ENCODE measurements at regions not wholly inside any gene's neighbourhood (a gene's known extent, or its start where the extent isn't known, plus 50 kb on each side); places are given as distances from the start of the nearest gene placed in this dataset.

- TF ChIP-seq, protein P1, sequence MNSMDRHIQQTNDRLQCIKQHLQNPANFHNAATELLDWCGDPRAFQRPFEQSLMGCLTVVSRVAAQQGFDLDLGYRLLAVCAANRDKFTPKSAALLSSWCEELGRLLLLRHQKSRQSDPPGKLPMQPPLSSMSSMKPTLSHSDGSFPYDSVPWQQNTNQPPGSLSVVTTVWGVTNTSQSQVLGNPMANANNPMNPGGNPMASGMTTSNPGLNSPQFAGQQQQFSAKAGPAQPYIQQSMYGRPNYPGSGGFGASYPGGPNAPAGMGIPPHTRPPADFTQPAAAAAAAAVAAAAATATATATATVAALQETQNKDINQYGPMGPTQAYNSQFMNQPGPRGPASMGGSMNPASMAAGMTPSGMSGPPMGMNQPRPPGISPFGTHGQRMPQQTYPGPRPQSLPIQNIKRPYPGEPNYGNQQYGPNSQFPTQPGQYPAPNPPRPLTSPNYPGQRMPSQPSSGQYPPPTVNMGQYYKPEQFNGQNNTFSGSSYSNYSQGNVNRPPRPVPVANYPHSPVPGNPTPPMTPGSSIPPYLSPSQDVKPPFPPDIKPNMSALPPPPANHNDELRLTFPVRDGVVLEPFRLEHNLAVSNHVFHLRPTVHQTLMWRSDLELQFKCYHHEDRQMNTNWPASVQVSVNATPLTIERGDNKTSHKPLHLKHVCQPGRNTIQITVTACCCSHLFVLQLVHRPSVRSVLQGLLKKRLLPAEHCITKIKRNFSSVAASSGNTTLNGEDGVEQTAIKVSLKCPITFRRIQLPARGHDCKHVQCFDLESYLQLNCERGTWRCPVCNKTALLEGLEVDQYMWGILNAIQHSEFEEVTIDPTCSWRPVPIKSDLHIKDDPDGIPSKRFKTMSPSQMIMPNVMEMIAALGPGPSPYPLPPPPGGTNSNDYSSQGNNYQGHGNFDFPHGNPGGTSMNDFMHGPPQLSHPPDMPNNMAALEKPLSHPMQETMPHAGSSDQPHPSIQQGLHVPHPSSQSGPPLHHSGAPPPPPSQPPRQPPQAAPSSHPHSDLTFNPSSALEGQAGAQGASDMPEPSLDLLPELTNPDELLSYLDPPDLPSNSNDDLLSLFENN (IDR thresholded peaks at IDR 0.05; ENCODE audit: low read depth in 2 of 2, low read length in 2 of 2), result no peak
- TF ChIP-seq PRPF4 (IDR thresholded peaks at IDR 0.05; ENCODE audit: insufficient read depth, low read depth, low read length, poor library complexity, severe bottlenecking) (no peak), MYC (IDR thresholded peaks at IDR 0.05; ENCODE audit: low read depth, low read length) (no peak), MYC (CRISPR knock-in tag; IDR thresholded peaks at IDR 0.05; ENCODE audit: borderline replicate concordance, low read depth) (no peak), AFF1 (IDR thresholded peaks at IDR 0.05; ENCODE audit: low read depth in 1 of 2, partially characterized antibody in 2 of 2) (peak in 1 of 2 experiments; percentile 12), RBFOX2 (IDR thresholded peaks at IDR 0.05; ENCODE audit: low read depth, low read length) (no peak), ADNP (tag; IDR thresholded peaks at IDR 0.05) (no peak), SMAD3 (CRISPR knock-in tag; conservative IDR thresholded peaks at IDR 0.05) (no peak), SIN3A (IDR thresholded peaks at IDR 0.05; ENCODE audit: borderline replicate concordance in 2 of 2, control insufficient read depth in 1 of 2, low read depth in 2 of 2, low read length in 2 of 2) (no peak), ZNF140 (CRISPR knock-in tag; IDR thresholded peaks at IDR 0.05) (no peak), FOSL1 (tag; conservative IDR thresholded peaks at IDR 0.05) (peak; percentile 37; the same call in 1 of the 2 replicates), DLX4 (CRISPR knock-in tag; IDR thresholded peaks at IDR 0.05) (no peak), PBX2 (CRISPR knock-in tag; IDR thresholded peaks at IDR 0.05; ENCODE audit: low read depth) (no peak), PBX2 (tag; conservative IDR thresholded peaks at IDR 0.05; ENCODE audit: low read depth) (no peak)
Observed at GRCh38 chr10:3942937-3943489, 158.0 kb upstream of the KLF6 start (continued).

All from K562 (cell line).